SK-N-MC (cell line): ENCODE measurements at regions not wholly inside any gene's neighbourhood (a gene's known extent, or its start where the extent isn't known, plus 50 kb on each side); places are given as distances from the start of the nearest gene placed in this dataset.

Experiments used
- EZH2 ChIP-seq: fragments of 200-600 bp; sonication (generic); IDR thresholded peaks from one replicate; pipeline ENCODE4 v1.6.1; 2017; ENCODE audit warnings: antibody characterized with exemption
- POLR2AphosphoS5 ChIP-seq: IDR thresholded peaks from 2 replicates; pipeline ENCODE4 v1.6.1; 2012; ENCODE audit warnings: mild to moderate bottlenecking, low read depth, low read length, borderline replicate concordance

DNA sequence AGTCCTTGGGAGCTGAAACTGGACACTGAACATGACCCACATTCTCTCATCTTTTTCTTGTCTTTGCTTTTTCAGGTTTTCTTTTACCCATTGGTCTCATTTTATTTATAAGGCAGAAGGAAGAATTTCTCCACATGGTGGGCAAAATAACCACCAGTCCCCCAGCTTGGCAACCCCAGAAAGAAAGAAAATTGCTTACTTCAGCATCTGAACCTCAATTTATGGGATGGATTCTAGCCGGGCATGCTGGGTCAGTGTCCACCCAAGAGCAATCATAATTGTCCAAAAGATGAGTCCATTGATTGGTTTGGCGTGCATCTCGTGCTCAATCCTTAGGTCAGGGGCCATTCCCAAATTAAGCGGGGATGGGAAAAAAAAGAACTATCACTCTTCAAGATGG, 163.7 kb downstream of the TMEM114 start:
- TF ChIP-seq EZH2 (no peak), POLR2AphosphoS5 (no peak)
